Mesenchymal stem cell (in vitro differentiated cells and primary cell): ENCODE measurements at regions not wholly inside any gene's neighbourhood (a gene's known extent, or its start where the extent isn't known, plus 50 kb on each side); places are given as distances from the start of the nearest gene placed in this dataset.
"Not testable (repeated sequence)": the region's sequence is repeated elsewhere in the genome, so short reads cannot be mapped to it uniquely, and the experiment has no call there.

Experiments
- DNase-seq: peaks from one replicate; pipeline ENCODE4 v3.0.0-alpha.2; 2013
- H2AFZ ChIP-seq: one replicate; pipeline ENCODE4 v1.6.1; 2013; ENCODE audit warnings: low read depth, mild to moderate bottlenecking, control low read depth, inconsistent platforms, low read length, moderate library complexity
- H2AK5ac ChIP-seq: 2 replicates; pipeline ENCODE4 v1.6.1; 2013; ENCODE audit warnings: low read length, moderate library complexity, mild to moderate bottlenecking, inconsistent platforms; ENCODE audit not compliant: severe bottlenecking
- H2BK120ac ChIP-seq: one replicate; pipeline ENCODE4 v1.6.1; 2013; ENCODE audit warnings: low read depth, mild to moderate bottlenecking, inconsistent platforms, low read length, moderate library complexity
- H2BK12ac ChIP-seq, 2 experiments: one replicate each; pipeline ENCODE4 v1.6.1; 2013; ENCODE audit warnings: inconsistent platforms in 2 of 2, low read length in 2 of 2, mild to moderate bottlenecking in 2 of 2, moderate library complexity in 2 of 2, control low read depth in 1 of 2
- H2BK15ac ChIP-seq: one replicate; pipeline ENCODE4 v1.6.1; 2013; ENCODE audit warnings: mild to moderate bottlenecking, low read depth, inconsistent platforms; ENCODE audit not compliant: poor library complexity, severe bottlenecking
- H2BK5ac ChIP-seq: 2 replicates; pipeline ENCODE4 v1.6.1; 2013; ENCODE audit warnings: low read depth, mild to moderate bottlenecking, low read length, control low read depth, inconsistent platforms; ENCODE audit not compliant: poor library complexity, severe bottlenecking
- H3K14ac ChIP-seq, 2 experiments: one replicate each; pipeline ENCODE4 v1.6.1; 2013; ENCODE audit warnings: inconsistent platforms in 2 of 2, low read length in 2 of 2, control low read depth in 1 of 2, mild to moderate bottlenecking in 1 of 2, moderate library complexity in 1 of 2
- H3K18ac ChIP-seq, 2 experiments: one replicate each; pipeline ENCODE4 v1.6.1; 2013; ENCODE audit warnings: inconsistent platforms in 2 of 2, low read length in 2 of 2, control low read depth in 1 of 2, low read depth in 1 of 2, mild to moderate bottlenecking in 1 of 2
- H3K23ac ChIP-seq, 2 experiments: one replicate each; pipeline ENCODE4 v1.6.1; 2013; ENCODE audit warnings: inconsistent platforms in 2 of 2, low read length in 2 of 2, mild to moderate bottlenecking in 2 of 2, moderate library complexity in 2 of 2, control low read depth in 1 of 2
- H3K27ac ChIP-seq: 2 replicates; pipeline ENCODE4 v1.5.1; 2013; ENCODE audit warnings: mild to moderate bottlenecking, moderate library complexity, low read length, control low read depth, inconsistent platforms; ENCODE audit not compliant: poor library complexity, severe bottlenecking
- H3K27me3 ChIP-seq, 2 experiments: 2 replicates each; pipeline versions ENCODE4 v1.6.1 to v1.7.0; 2013; ENCODE audit warnings: low read length in 2 of 2, mild to moderate bottlenecking in 2 of 2, moderate library complexity in 2 of 2, control low read depth in 1 of 2, inconsistent platforms in 1 of 2; ENCODE audit not compliant: control insufficient read depth in 1 of 2, insufficient read depth in 1 of 2
- H3K36me3 ChIP-seq, 2 experiments: 2 replicates each; pipeline versions ENCODE4 v1.6.1 to v1.7.0; 2013; ENCODE audit warnings: low read length in 2 of 2, control low read depth in 1 of 2, inconsistent platforms in 1 of 2, low read depth in 1 of 2, mild to moderate bottlenecking in 1 of 2; ENCODE audit not compliant: insufficient read depth in 2 of 2, control insufficient read depth in 1 of 2
- H3K4ac ChIP-seq, 2 experiments: one replicate each; pipeline ENCODE4 v1.6.1; 2013; ENCODE audit warnings: inconsistent platforms in 2 of 2, low read length in 2 of 2, mild to moderate bottlenecking in 2 of 2, moderate library complexity in 2 of 2, control low read depth in 1 of 2, low read depth in 1 of 2
- H3K4me1 ChIP-seq: 2 replicates; pipeline ENCODE4 v1.6.1; 2013; ENCODE audit warnings: low read depth, low read length, control low read depth; ENCODE audit not compliant: control insufficient read depth, insufficient read depth
- H3K4me2 ChIP-seq: 2 replicates; pipeline ENCODE4 v1.6.1; 2013; ENCODE audit warnings: low read length, mild to moderate bottlenecking, inconsistent platforms; ENCODE audit not compliant: poor library complexity, severe bottlenecking
- H3K4me3 ChIP-seq, 2 experiments: 2 replicates each; pipeline versions ENCODE4 v1.5.1 to v1.7.0; 2013; ENCODE audit warnings: low read length in 2 of 2, mild to moderate bottlenecking in 2 of 2, control low read depth in 1 of 2, low read depth in 1 of 2; ENCODE audit not compliant: insufficient read depth in 1 of 2
- H3K79me1 ChIP-seq: replicated peaks from 2 replicates; pipeline ENCODE4 v1.6.1; 2013; ENCODE audit warnings: mild to moderate bottlenecking, control low read depth, low read length, inconsistent platforms; ENCODE audit not compliant: poor library complexity, severe bottlenecking
- H3K9ac ChIP-seq: 2 replicates; pipeline ENCODE4 v1.7.0; 2013; ENCODE audit warnings: mild to moderate bottlenecking, low read length, moderate library complexity
- H3K9me3 ChIP-seq: 2 replicates; pipeline ENCODE4 v1.7.0; 2013; ENCODE audit warnings: mild to moderate bottlenecking, low read length; ENCODE audit not compliant: control insufficient read depth
- H4K8ac ChIP-seq: one replicate; pipeline ENCODE4 v1.6.1; 2013; ENCODE audit warnings: inconsistent platforms, mild to moderate bottlenecking, low read length, moderate library complexity
- H4K91ac ChIP-seq: one replicate; pipeline ENCODE4 v1.6.1; 2013; ENCODE audit warnings: mild to moderate bottlenecking, low read length, inconsistent platforms
- WGBS: methylation state at CpG from one replicate; pipeline ENCODE4 v1.1.7; 2013; ENCODE audit warnings: mixed read lengths; 5-methylcytosine and 5-hydroxymethylcytosine counted together

DNA sequence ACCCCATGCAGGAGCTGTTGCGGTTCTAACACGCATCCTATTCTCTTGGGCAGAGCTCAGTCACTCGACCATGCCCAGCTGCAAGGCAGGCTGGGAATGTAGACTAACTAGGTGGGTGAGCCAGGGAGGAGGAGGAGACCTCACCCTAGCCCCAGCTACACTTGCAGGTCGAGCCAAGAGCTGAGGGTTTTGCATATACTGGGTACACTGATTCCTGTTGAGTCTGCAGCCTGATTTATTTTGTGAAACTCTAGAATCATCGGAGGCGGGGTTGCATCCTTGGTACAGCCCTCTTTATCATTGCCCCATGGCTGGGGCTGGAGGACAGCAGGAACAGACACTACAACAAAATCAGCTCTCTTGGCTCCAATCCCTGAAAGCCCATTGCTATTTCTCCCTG, 93.8 kb upstream of the DPP6 start:
- H3K23ac ChIP-seq, H3K27ac ChIP-seq, H3K27me3 ChIP-seq, H2BK5ac ChIP-seq, H2BK120ac ChIP-seq, H4K91ac ChIP-seq, H3K4ac ChIP-seq, H3K4me2 ChIP-seq, H2AK5ac ChIP-seq, H4K8ac ChIP-seq, H3K9ac ChIP-seq, H3K36me3 ChIP-seq, H2BK12ac ChIP-seq, H3K4me1 ChIP-seq, H3K79me1 ChIP-seq, H3K9me3 ChIP-seq, H3K14ac ChIP-seq, H3K18ac ChIP-seq, H2BK15ac ChIP-seq, DNase-seq, H2AFZ ChIP-seq, H3K4me3 ChIP-seq: not testable (repeated sequence)
- WGBS: 63% methylated on average over 2 of the region's 6 CpGs

DNA sequence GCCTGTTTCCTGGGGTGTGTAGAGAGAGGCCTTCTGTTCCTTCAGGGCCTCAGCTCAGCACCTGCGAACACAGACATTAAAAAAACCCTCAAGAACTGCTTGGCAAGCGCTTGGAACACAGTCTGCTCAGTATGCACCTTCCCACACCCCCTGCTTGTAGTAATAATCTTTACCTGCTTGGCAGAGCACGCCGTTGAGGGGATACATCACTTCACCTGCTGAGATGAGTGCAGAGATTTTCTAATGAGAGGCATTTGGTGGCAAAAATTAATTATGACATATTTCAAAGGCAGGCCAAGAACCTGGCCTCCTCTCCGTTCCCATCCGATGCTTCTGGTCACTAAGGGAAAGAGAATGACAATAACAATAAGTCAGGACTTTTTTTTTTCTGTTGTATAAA, 93.4 kb upstream of the DPP6 start:
- not testable (repeated sequence) for H2BK120ac ChIP-seq, H3K9ac ChIP-seq, H4K8ac ChIP-seq, H3K4me2 ChIP-seq, H3K9me3 ChIP-seq, DNase-seq, H3K79me1 ChIP-seq, H3K23ac ChIP-seq, H3K18ac ChIP-seq, H3K27ac ChIP-seq, H2BK15ac ChIP-seq, H2AFZ ChIP-seq, H3K4me1 ChIP-seq, H2AK5ac ChIP-seq, H2BK5ac ChIP-seq, H3K4ac ChIP-seq, H2BK12ac ChIP-seq, H3K36me3 ChIP-seq, H3K27me3 ChIP-seq, H4K91ac ChIP-seq, H3K4me3 ChIP-seq, H3K14ac ChIP-seq
- 81% methylated on average over 2 of the region's 6 CpGs for WGBS

DNA sequence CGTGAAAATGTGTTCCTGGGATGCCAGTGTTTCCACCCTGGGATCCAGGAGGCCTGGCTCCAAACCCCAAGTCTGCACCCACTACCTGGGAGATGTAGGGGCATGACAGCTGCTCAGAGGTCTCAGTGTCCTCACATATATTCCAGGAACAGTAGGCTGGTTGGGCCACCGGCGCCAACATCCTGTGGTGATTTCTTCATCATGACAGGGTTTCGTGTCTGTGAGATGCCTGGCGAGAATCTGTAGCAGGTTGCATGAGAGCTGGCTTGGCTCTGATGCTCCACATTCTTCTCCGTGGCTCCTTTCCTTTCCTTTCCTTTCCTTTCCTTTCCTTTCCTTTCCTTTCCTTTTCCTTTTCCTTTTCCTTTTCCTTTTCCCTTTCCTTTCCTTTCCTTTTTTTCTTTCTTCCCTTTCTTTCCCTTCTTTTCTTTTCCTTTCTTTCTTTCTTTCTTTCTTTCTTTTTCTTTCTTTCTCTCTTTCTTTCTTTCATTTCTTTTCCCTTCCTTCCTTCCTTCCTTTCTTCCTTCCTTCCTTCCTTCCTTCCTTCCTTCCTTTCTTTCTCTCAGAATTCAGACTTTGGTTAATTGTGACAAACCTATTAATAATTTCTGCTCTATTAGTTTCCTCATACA, 87.6 kb upstream of the DPP6 start:
- not testable (repeated sequence) for H2BK120ac ChIP-seq, H3K9ac ChIP-seq, H2AK5ac ChIP-seq, H3K4me3 ChIP-seq, H3K27me3 ChIP-seq, H2AFZ ChIP-seq, H3K23ac ChIP-seq, H3K4ac ChIP-seq, H3K4me2 ChIP-seq, H2BK12ac ChIP-seq, H3K14ac ChIP-seq, H3K4me1 ChIP-seq, H2BK5ac ChIP-seq, H3K36me3 ChIP-seq, H3K18ac ChIP-seq, H4K91ac ChIP-seq, DNase-seq, H3K9me3 ChIP-seq, H2BK15ac ChIP-seq, H4K8ac ChIP-seq, H3K79me1 ChIP-seq, H3K27ac ChIP-seq
- WGBS: 74% methylated on average over 5 of the region's 6 CpGs

DNA sequence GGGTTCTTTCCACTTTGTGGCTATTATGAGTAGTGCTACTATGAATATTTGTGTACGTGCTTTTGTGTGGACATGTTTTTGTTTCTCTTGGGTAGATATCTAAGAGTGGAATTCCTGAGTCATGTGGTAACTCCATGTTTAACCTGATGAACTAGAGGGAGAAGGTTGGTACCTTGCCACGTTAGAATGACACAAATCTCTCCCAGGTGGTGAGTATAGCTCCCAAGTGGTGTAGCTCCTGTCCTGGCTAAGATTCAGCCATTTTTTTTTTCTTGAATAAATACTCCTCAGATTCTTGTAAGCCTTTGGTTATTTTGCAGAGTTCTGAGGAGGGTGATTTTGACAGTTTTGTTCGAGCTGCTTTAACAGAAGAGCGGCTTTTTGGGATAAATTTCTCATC, 83.2 kb upstream of the DPP6 start:
- H4K91ac ChIP-seq, H3K4me2 ChIP-seq, H4K8ac ChIP-seq, H3K18ac ChIP-seq, H2BK15ac ChIP-seq, H2BK120ac ChIP-seq, H2AFZ ChIP-seq, H3K36me3 ChIP-seq, H2AK5ac ChIP-seq, H3K4me1 ChIP-seq, H2BK12ac ChIP-seq, H2BK5ac ChIP-seq, H3K23ac ChIP-seq, H3K9ac ChIP-seq, H3K4ac ChIP-seq, DNase-seq, H3K4me3 ChIP-seq, H3K27me3 ChIP-seq, H3K79me1 ChIP-seq, H3K27ac ChIP-seq, H3K14ac ChIP-seq, H3K9me3 ChIP-seq: not testable (repeated sequence)
- 82% methylated on average over 1 of the region's 4 CpGs for WGBS
